Activated CD4-positive, alpha-beta memory T cell treated with anti-CD3 and anti-CD28 coated beads, Interleukin-2, amount 10 ng/mL, durations not matched to agents 7 days and 5 days (primary cell): ENCODE measurements at regions not wholly inside any gene's neighbourhood (a gene's known extent, or its start where the extent isn't known, plus 50 kb on each side); places are given as distances from the start of the nearest gene placed in this dataset.

Experiments
- CTCF ChIA-PET: fragments of 350-600 bp; sonication (Branson Sonifier 250); formaldehyde crosslinking; loops from one replicate; lab custom pipeline; 2021; ENCODE audit warnings: antibody characterized with exemption, inconsistent platforms; lab: Charles Lee
- POLR2A ChIA-PET: fragments of 350-600 bp; sonication (Branson Sonifier 250); formaldehyde crosslinking; loops from one replicate; lab custom pipeline; 2021; ENCODE audit warnings: antibody characterized with exemption; lab: Charles Lee
- DNase-seq: peaks from one replicate; pipeline ENCODE4 v3.0.0-alpha.2; 2020
- H3K27ac Mint-ChIP-seq: one replicate; pipeline ENCODE4 v1.8.0; 2021; ENCODE audit warnings: mild to moderate bottlenecking, mixed read lengths
- H3K27me3 Mint-ChIP-seq: one replicate; pipeline ENCODE4 v1.8.0; 2021; ENCODE audit warnings: mixed read lengths
- H3K36me3 Mint-ChIP-seq: one replicate; pipeline ENCODE4 v1.8.0; 2021; ENCODE audit warnings: low read depth, mixed read lengths
- H3K4me1 Mint-ChIP-seq: one replicate; pipeline ENCODE4 v1.8.0; 2021; ENCODE audit warnings: mixed read lengths
- H3K4me3 Mint-ChIP-seq: one replicate; pipeline ENCODE4 v1.8.0; 2021; ENCODE audit warnings: mild to moderate bottlenecking, mixed read lengths
- H3K9me3 Mint-ChIP-seq: one replicate; pipeline ENCODE4 v1.8.0; 2021; ENCODE audit warnings: mixed read lengths

- Mint-ChIP-seq H3K4me3 (no peak overlapping the region), H3K36me3 (no peaks in the 10 kb centered on the region), H3K9me3 (no peaks in the 10 kb centered on the region), H3K27ac (no peak overlapping the region), H3K27me3 (no peaks in the 10 kb centered on the region), H3K4me1 (no peaks in the 10 kb centered on the region)
- no peak for DNase-seq
- CTCF ChIA-PET: no interaction called here
- POLR2A ChIA-PET: no interaction called here
These were observed 304.9 kb upstream of the TCF21 start for GRCh38 chr6:133583907-133584427.

- no peaks in the 10 kb centered on the region for H3K36me3 Mint-ChIP-seq
- no peak for DNase-seq
- no peak overlapping the region for H3K4me3 Mint-ChIP-seq
- no peaks in the 10 kb centered on the region for H3K9me3 Mint-ChIP-seq
- no peaks in the 10 kb centered on the region for H3K27me3 Mint-ChIP-seq
- H3K27ac Mint-ChIP-seq: no peak overlapping the region
- ChIA-PET POLR2A (no interaction called here), CTCF (no interaction called here)
- no peaks in the 10 kb centered on the region for H3K4me1 Mint-ChIP-seq
These were observed 304.1 kb upstream of the TCF21 start for GRCh38 chr6:133584823-133585222.

GRCh38 chr6:133585978-133586377 lies 302.9 kb upstream of the TCF21 start:
- Mint-ChIP-seq H3K4me1 (no peaks in the 10 kb centered on the region), H3K36me3 (no peaks in the 10 kb centered on the region), H3K27ac (no peak overlapping the region), H3K9me3 (no peaks in the 10 kb centered on the region), H3K27me3 (no peaks in the 10 kb centered on the region), H3K4me3 (no peak overlapping the region)
- no peak for DNase-seq
- ChIA-PET CTCF (no interaction called here), POLR2A (no interaction called here)

GRCh38 chr6:133587546-133588160 lies 301.3 kb upstream of the TCF21 start:
- no peak for DNase-seq
- H3K4me1 Mint-ChIP-seq: no peaks in the 10 kb centered on the region
- POLR2A ChIA-PET: no interaction called here
- CTCF ChIA-PET: no interaction called here
- H3K4me3 Mint-ChIP-seq: no peak overlapping the region
- H3K27me3 Mint-ChIP-seq: no peaks in the 10 kb centered on the region
- H3K36me3 Mint-ChIP-seq: no peaks in the 10 kb centered on the region
- no peak overlapping the region for H3K27ac Mint-ChIP-seq
- H3K9me3 Mint-ChIP-seq: no peaks in the 10 kb centered on the region

GRCh38 chr6:133590196-133590595 lies 298.7 kb upstream of the TCF21 start:
- no peaks in the 10 kb centered on the region for H3K36me3 Mint-ChIP-seq
- no peak overlapping the region for H3K27ac Mint-ChIP-seq
- DNase-seq: no peak
- H3K9me3 Mint-ChIP-seq: no peaks in the 10 kb centered on the region
- CTCF ChIA-PET: no interaction called here
- H3K4me1 Mint-ChIP-seq: no peaks in the 10 kb centered on the region
- POLR2A ChIA-PET: no interaction called here
- H3K4me3 Mint-ChIP-seq: no peak overlapping the region
- no peaks in the 10 kb centered on the region for H3K27me3 Mint-ChIP-seq

- no peaks in the 10 kb centered on the region for H3K9me3 Mint-ChIP-seq
- CTCF ChIA-PET: no interaction called here
- H3K27ac Mint-ChIP-seq: no peak overlapping the region
- no peak for DNase-seq
- H3K27me3 Mint-ChIP-seq: no peaks in the 10 kb centered on the region
- no peaks in the 10 kb centered on the region for H3K4me1 Mint-ChIP-seq
- H3K4me3 Mint-ChIP-seq: no peak overlapping the region
- no peaks in the 10 kb centered on the region for H3K36me3 Mint-ChIP-seq
- POLR2A ChIA-PET: no interaction called here
These were observed 298.1 kb upstream of the TCF21 start for GRCh38 chr6:133590814-133591213.

- Mint-ChIP-seq H3K4me3 (no peak overlapping the region), H3K36me3 (no peaks in the 10 kb centered on the region), H3K9me3 (no peaks in the 10 kb centered on the region), H3K27me3 (no peaks in the 10 kb centered on the region), H3K4me1 (no peaks in the 10 kb centered on the region), H3K27ac (no peak overlapping the region)
- ChIA-PET CTCF (no interaction called here), POLR2A (no interaction called here)
- no peak for DNase-seq
These were observed 297.6 kb upstream of the TCF21 start for GRCh38 chr6:133591275-133591674.

- Mint-ChIP-seq H3K27me3 (no peaks in the 10 kb centered on the region), H3K27ac (no peak overlapping the region), H3K4me1 (no peaks in the 10 kb centered on the region), H3K9me3 (no peaks in the 10 kb centered on the region), H3K4me3 (no peak overlapping the region), H3K36me3 (no peaks in the 10 kb centered on the region)
- CTCF ChIA-PET: no interaction called here
- POLR2A ChIA-PET: no interaction called here
- no peak for DNase-seq
These were observed 294.2 kb upstream of the TCF21 start for GRCh38 chr6:133594652-133595110.

- no peaks in the 10 kb centered on the region for H3K4me1 Mint-ChIP-seq
- no peak overlapping the region for H3K27ac Mint-ChIP-seq
- CTCF ChIA-PET: no interaction called here
These were observed 293.7 kb upstream of the TCF21 start for GRCh38 chr6:133595111-133595761.

GRCh38 chr6:133606852-133607251 lies 282.1 kb upstream of the TCF21 start:
- Mint-ChIP-seq H3K4me1 (no peaks in the 10 kb centered on the region), H3K27me3 (no peaks in the 10 kb centered on the region), H3K4me3 (no peak overlapping the region), H3K36me3 (no peaks in the 10 kb centered on the region), H3K9me3 (no peaks in the 10 kb centered on the region), H3K27ac (no peak overlapping the region)
- ChIA-PET POLR2A (no interaction called here), CTCF (no interaction called here)
- no peak for DNase-seq

More at GRCh38 chr6:133595111-133595761, 293.7 kb upstream of the TCF21 start:
- Mint-ChIP-seq H3K36me3 (no peaks in the 10 kb centered on the region), H3K9me3 (no peaks in the 10 kb centered on the region), H3K4me3 (no peak overlapping the region), H3K27me3 (no peaks in the 10 kb centered on the region)
- POLR2A ChIA-PET: no interaction called here
- no peak for DNase-seq

- CTCF ChIA-PET: no interaction called here
- Mint-ChIP-seq H3K4me1 (no peaks in the 10 kb centered on the region), H3K9me3 (no peaks in the 10 kb centered on the region), H3K27ac (no peak overlapping the region), H3K36me3 (no peaks in the 10 kb centered on the region), H3K27me3 (no peaks in the 10 kb centered on the region), H3K4me3 (no peak overlapping the region)
- POLR2A ChIA-PET: no interaction called here
- DNase-seq: no peak
These were observed 280.3 kb upstream of the TCF21 start for GRCh38 chr6:133608620-133609019.

GRCh38 chr6:133609415-133610226 lies 279.3 kb upstream of the TCF21 start:
- Mint-ChIP-seq H3K9me3 (no peaks in the 10 kb centered on the region), H3K36me3 (no peaks in the 10 kb centered on the region), H3K27me3 (no peaks in the 10 kb centered on the region), H3K27ac (no peak overlapping the region), H3K4me1 (no peaks in the 10 kb centered on the region), H3K4me3 (no peak overlapping the region)
- POLR2A ChIA-PET: no interaction called here
- CTCF ChIA-PET: no interaction called here
- no peak for DNase-seq

GRCh38 chr6:133610227-133610840 lies 278.6 kb upstream of the TCF21 start:
- no peaks in the 10 kb centered on the region for H3K36me3 Mint-ChIP-seq
- no peak overlapping the region for H3K4me3 Mint-ChIP-seq
- no peaks in the 10 kb centered on the region for H3K4me1 Mint-ChIP-seq
- H3K27me3 Mint-ChIP-seq: no peaks in the 10 kb centered on the region
- H3K9me3 Mint-ChIP-seq: no peaks in the 10 kb centered on the region
- no peak for DNase-seq
- POLR2A ChIA-PET: no interaction called here
- CTCF ChIA-PET: no interaction called here
- no peak overlapping the region for H3K27ac Mint-ChIP-seq
